GM23248 (cell line): ENCODE measurements at regions not wholly inside any gene's neighbourhood (a gene's known extent, or its start where the extent isn't known, plus 50 kb on each side); places are given as distances from the start of the nearest gene placed in this dataset. TPM values are rescaled to one million over a fixed set of nuclear protein-coding genes. Genes with fewer than 3 reads are reported as not detected.

ENCODE experiments used
- DNase-seq: peaks from one replicate; pipeline ENCODE4 v3.0.0-alpha.2; 2015
- H2AFZ ChIP-seq: fragments of 200-600 bp; sonication (generic); 2 replicates; pipeline ENCODE4 v1.6.1; 2016; ENCODE audit warnings: antibody characterized with exemption
- H3F3A ChIP-seq: fragments of 200-600 bp; sonication (generic); 2 replicates; pipeline ENCODE4 v1.6.1; 2016; ENCODE audit warnings: mild to moderate bottlenecking, antibody characterized with exemption, mixed run types; ENCODE audit not compliant: insufficient read depth
- H3K27ac ChIP-seq: fragments of 200-600 bp; sonication (generic); 2 replicates; pipeline ENCODE4 v1.5.1; 2016; ENCODE audit warnings: mild to moderate bottlenecking
- H3K27me3 ChIP-seq: fragments of 200-600 bp; sonication (generic); replicated peaks from 2 replicates; pipeline ENCODE4 v1.6.1; 2016; ENCODE audit warnings: mild to moderate bottlenecking; ENCODE audit not compliant: insufficient read depth
- H3K36me3 ChIP-seq: fragments of 200-600 bp; sonication (generic); 2 replicates; pipeline ENCODE4 v1.6.1; 2016; ENCODE audit warnings: low read depth, mild to moderate bottlenecking
- H3K4me1 ChIP-seq: fragments of 200-600 bp; sonication (generic); 2 replicates; pipeline ENCODE4 v1.6.1; 2016; ENCODE audit warnings: mild to moderate bottlenecking; ENCODE audit not compliant: insufficient read depth
- H3K4me2 ChIP-seq: fragments of 200-600 bp; sonication (generic); one replicate; pipeline ENCODE4 v1.6.1; 2016; ENCODE audit warnings: mild to moderate bottlenecking; ENCODE audit not compliant: unreplicated experiment
- H3K4me3 ChIP-seq: fragments of 200-600 bp; sonication (generic); 2 replicates; pipeline ENCODE4 v1.5.1; 2016; ENCODE audit warnings: mild to moderate bottlenecking
- H3K79me2 ChIP-seq: fragments of 200-600 bp; sonication (generic); 2 replicates; pipeline ENCODE4 v1.6.1; 2016; ENCODE audit warnings: mild to moderate bottlenecking; ENCODE audit not compliant: insufficient read depth
- H3K9ac ChIP-seq: fragments of 200-600 bp; sonication (generic); 2 replicates; pipeline ENCODE4 v1.6.1; 2016; ENCODE audit warnings: mild to moderate bottlenecking
- H3K9me2 ChIP-seq: fragments of 200-600 bp; sonication (generic); 2 replicates; pipeline ENCODE4 v1.6.1; 2016; ENCODE audit warnings: mixed run types, mild to moderate bottlenecking, moderate library complexity; ENCODE audit not compliant: insufficient read depth
- H3K9me3 ChIP-seq: fragments of 200-600 bp; sonication (generic); one replicate; pipeline ENCODE4 v1.6.1; 2017; ENCODE audit warnings: low read depth
- H4K20me1 ChIP-seq: fragments of 200-600 bp; sonication (generic); 2 replicates; pipeline ENCODE4 v1.6.0; 2016; ENCODE audit not compliant: insufficient read depth
- EZH2 ChIP-seq: fragments of 200-600 bp; sonication (generic); IDR thresholded peaks from 2 replicates; pipeline ENCODE4 v1.6.1; 2018; ENCODE audit warnings: antibody characterized with exemption, mild to moderate bottlenecking; ENCODE audit not compliant: insufficient read depth, poor library complexity, severe bottlenecking
- EZH2phosphoT487 ChIP-seq: fragments of 200-600 bp; sonication (generic); IDR thresholded peaks from 2 replicates; pipeline ENCODE4 v1.6.1; 2018; ENCODE audit warnings: antibody characterized with exemption, moderate library complexity, mild to moderate bottlenecking, low read depth; ENCODE audit not compliant: insufficient read depth
- WGBS, 2 experiments: methylation state at CpG; one replicate each; pipeline ENCODE4 v1.1.6; 2015 to 2017; ENCODE audit warnings: low lambda C conversion rate in 2 of 2, low coverage in 1 of 2; ENCODE audit errors: missing lambda C conversion rate in 2 of 2; 5-methylcytosine and 5-hydroxymethylcytosine counted together
- in situ Hi-C: fragments of 300-500 bp; cut with MboI; formaldehyde crosslinking; loops from 2 replicates; pipeline ENCODE4 v1.15.0; 2020
- microRNA counts: library from miRNA; unstranded; fragments of <30 nt; microRNA quantifications from one replicate; lab custom pipeline; 2016
- microRNA-seq: library from miRNA; unstranded; fragments of <30 nt; microRNA quantifications from one replicate; pipeline ENCODE4, GENCODE V29; 2016; ENCODE audit warnings: borderline number of aligned reads
- small RNA-seq: library from RNA; depleted of rRNA; stranded (forward); fragments of <200 nt; gene quantifications from one replicate; pipeline ENCODE3, GENCODE V24; 2014; ENCODE audit warnings: low read depth, low replicate concordance

DNA sequence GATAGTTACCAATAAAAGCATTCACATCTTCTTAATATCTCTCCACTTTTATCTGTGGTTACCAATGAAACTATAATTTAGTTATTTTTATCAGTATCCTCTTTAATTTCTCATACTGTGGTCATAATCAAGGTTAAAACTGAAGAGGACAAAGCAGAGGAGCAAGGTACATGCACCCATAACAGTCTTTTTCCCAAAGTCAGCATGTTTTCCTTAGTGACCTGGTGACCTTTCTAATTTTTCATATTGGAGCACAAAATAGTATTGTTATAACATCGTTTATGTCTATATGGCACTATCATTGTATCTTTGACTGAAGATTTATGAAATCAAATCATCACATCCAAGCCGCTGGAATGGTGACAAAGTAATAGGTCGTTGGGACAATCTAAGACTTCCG is 51.5 kb upstream of the CHORDC1 start:
- Histone ChIP-seq H3K4me2 (no peak overlapping the region), H3K36me3 (no peaks in the 10 kb centered on the region), H3K4me1 (no peaks in the 10 kb centered on the region), H2AFZ (no peak overlapping the region), H3K9ac (no peak overlapping the region), H3K27me3 (no peaks in the 10 kb centered on the region), H3K27ac (no peak overlapping the region), H3K79me2 (no peaks in the 10 kb centered on the region), H3K9me3 (no peaks in the 10 kb centered on the region), H3K9me2 (no peaks in the 10 kb centered on the region), H4K20me1 (no peaks in the 10 kb centered on the region), H3F3A (no peaks in the 10 kb centered on the region), H3K4me3 (no peak overlapping the region)
- no peak for DNase-seq
- 27 to 28% methylated on average over 4 of the region's 4 CpGs for WGBS, 2 experiments
- no peak for TF ChIP-seq EZH2phosphoT487
- TF ChIP-seq EZH2: no peak
- in situ Hi-C loops: no loop called here

MicroRNAs encoded in the stretch of these regions (microRNA counts, 767-probe panel; counts per million panel counts)
- 447 counts per million, percentile 86 among the panel's probes with 10 or more counts for microRNA hsa-miR-1261 (lab: Ali Mortazavi, UCI)

Small RNAs in the stretch of these regions (microRNA-seq; reads per million reads assigned to microRNA genes)
- not detected for gene MIR1261
- not detected for gene MIR4490

Small RNAs in the stretch of these regions (small RNA-seq; reads per million reads assigned to genes)
- not detected for gene AP001002.3
- not detected for gene MIR1261
- gene MIR4490: not detected
